ENCODE measurements at regions not wholly inside any gene's neighbourhood (a gene's known extent, or its start where the extent isn't known, plus 50 kb on each side); places are given as distances from the start of the nearest gene placed in this dataset.

- TF ChIP-seq CTCF (IDR thresholded peaks at IDR 0.05): no peak
- no peak for TF ChIP-seq POLR2A (IDR thresholded peaks at IDR 0.05)
Measured at GRCh38 chr15:31478702-31479221, 152.1 kb downstream of the KLF13 start.

Measured in right lobe of liver (tissue), 4 donors.